ENCODE measurements at regions not wholly inside any gene's neighbourhood (a gene's known extent, or its start where the extent isn't known, plus 50 kb on each side); places are given as distances from the start of the nearest gene placed in this dataset.

DNA sequence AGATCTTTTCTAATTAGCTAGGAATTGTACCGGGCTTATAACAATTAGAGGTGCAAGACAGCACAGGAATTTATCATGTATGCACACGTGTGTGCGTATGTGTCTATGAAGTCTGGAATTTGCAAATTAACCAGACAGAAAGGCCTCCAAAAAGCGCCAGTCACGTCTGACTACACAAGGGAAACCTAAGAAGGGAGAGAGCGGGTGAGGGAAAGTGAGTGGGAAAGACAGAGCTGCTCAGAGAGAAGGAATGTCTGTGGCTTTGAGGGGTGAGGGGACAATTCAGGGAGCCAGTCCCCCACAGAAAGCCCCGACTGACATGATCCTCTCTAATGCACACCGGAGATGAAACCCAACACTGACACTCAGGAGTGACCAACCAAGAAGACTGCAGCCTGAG, 197.7 kb upstream of the SH3BP4 start:
- TF ChIP-seq, protein P1, sequence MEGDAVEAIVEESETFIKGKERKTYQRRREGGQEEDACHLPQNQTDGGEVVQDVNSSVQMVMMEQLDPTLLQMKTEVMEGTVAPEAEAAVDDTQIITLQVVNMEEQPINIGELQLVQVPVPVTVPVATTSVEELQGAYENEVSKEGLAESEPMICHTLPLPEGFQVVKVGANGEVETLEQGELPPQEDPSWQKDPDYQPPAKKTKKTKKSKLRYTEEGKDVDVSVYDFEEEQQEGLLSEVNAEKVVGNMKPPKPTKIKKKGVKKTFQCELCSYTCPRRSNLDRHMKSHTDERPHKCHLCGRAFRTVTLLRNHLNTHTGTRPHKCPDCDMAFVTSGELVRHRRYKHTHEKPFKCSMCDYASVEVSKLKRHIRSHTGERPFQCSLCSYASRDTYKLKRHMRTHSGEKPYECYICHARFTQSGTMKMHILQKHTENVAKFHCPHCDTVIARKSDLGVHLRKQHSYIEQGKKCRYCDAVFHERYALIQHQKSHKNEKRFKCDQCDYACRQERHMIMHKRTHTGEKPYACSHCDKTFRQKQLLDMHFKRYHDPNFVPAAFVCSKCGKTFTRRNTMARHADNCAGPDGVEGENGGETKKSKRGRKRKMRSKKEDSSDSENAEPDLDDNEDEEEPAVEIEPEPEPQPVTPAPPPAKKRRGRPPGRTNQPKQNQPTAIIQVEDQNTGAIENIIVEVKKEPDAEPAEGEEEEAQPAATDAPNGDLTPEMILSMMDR (IDR thresholded peaks at IDR 0.05 in 4 of 5, conservative IDR thresholded peaks at IDR 0.05 in 1 of 5) = no peak
- TF ChIP-seq POLR2A (IDR thresholded peaks at IDR 0.05) = no peak
